SKM-1 (cell line): ENCODE measurements at regions not wholly inside any gene's neighbourhood (a gene's known extent, or its start where the extent isn't known, plus 50 kb on each side); places are given as distances from the start of the nearest gene placed in this dataset.
"Not testable (repeated sequence)": the region's sequence is repeated elsewhere in the genome, so short reads cannot be mapped to it uniquely, and the experiment has no call there.

Experiments
- DNase-seq: peaks from one replicate; lab custom pipeline; 2025; ENCODE audit not compliant: unreplicated experiment; lab: John Stamatoyannopoulos, UW

DNA sequence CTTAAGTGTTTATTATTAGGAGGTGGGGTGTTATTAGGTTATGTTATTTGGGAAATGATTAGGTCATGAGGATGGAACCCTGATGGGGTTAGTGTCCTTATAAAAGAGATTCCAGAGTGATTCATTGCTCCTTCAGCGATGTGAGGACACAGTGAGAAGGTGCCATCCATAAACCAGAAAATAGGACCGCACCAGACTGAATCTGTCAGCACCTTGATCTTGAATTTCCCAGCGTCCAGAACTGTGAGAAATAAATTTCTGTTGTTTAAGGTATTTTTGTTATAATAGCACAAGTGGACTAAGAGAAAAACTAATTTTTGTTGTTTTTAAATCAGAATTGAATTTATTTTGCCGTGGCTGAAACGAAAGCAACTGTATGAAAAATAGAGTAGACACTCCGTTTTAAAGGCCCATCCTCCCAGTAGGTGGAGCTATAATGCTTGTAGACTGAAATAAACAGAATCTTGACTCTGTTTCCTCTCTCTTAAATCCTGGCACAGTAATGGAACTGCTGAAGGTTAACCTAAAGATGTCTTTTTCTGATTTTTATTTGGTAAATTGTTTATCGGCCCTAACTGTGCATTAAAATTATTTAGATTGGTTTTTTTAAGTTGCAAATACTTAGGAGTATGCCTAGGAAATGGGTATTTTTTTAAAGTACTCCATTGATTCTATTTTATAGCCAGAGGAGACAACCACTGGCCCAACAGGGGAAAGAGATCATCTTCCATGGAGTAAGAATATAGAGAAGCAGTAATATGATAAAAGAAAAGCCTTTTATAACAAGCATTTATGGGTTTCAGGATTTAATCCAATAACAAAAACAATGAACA is 133.2 kb upstream of the ADAMTS3 start:
- DNase-seq, result peak; percentile 45

GRCh38 chr4:72690771-72691170 is 121.8 kb upstream of the ADAMTS3 start:
- no peak for DNase-seq

DNA sequence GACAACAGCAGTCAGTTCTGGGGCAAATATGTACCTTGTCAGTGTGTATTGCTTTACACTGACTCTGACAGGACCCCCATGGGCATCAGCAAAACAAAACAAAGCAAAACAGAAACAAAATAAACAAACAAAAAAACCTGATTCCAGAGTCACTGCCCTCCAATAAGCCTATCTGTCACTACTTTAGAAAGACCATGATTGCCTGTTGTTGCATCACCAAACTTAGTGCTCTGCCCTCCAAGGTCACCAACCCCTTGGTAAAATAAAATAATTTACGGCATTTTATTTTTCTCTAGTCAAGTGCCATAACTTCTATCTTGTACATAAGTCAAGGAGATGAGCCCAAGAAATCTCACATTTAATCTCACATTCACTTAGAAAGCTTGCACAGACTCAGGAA is 120.9 kb upstream of the ADAMTS3 start:
- no peak for DNase-seq

DNA sequence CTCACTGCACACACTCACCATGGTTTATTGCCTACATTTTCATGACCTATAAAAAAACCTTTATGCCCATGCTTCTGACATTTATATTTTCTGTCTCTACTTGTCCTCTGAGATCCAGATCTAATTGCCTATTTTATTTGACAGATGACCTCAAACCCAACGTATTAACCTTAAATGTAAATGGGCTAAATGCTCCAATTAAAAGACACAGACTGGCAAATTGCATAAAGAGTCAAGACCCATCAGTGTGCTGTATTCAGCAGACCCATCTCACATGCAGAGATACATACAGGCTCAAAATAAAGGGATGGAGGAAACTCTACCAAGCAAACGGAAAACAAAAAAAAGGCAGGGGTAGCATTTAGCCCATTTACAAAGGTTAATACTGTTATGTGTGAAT is 117.4 kb upstream of the ADAMTS3 start:
- not testable (repeated sequence) for DNase-seq

DNA sequence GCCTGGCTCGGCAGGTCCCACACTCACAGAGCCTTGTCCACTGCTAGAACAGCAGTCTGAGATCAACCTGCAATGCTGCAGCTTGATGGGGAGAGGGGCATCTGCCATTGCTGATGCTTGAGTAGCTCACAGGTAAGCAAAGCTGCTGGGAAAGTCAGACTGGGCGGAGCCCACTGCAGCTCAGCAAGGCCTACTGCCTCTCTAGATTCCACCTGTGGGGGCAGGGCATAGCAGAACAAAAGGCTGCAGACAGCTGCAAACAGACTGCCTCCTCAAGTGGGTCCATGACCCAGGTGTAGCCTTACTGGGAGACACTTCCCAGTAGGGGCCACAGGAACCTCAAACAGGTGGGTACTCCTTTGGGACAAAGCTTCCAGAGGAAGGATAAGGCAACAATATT is 110.6 kb upstream of the ADAMTS3 start:
- no peak for DNase-seq

- DNase-seq, result no peak
These were observed 108.9 kb upstream of the ADAMTS3 start for GRCh38 chr4:72677886-72678285.

- DNase-seq, result no peak
These were observed 108.2 kb upstream of the ADAMTS3 start for GRCh38 chr4:72677265-72677664.

DNA sequence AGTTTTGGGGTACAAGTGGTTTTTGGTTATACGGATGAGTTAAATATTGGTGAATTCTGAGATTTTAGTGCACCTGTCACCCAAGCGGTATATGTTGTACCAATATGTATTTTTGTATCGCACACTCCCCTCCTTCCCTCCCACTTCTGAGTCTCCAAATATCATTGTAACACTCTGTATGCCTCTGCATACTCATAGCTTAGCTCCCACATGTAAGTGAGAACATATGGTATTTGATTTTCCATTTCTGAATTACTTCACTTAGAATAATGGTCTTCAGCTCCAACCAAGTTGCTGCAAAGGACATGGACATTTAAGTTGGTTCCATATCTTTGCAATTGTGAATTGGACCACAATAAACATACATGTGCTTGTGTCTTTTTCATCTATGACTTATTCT is 103.0 kb upstream of the ADAMTS3 start:
- no peak for DNase-seq

GRCh38 chr4:72670521-72670920 is 101.5 kb upstream of the ADAMTS3 start:
- no peak for DNase-seq

DNA sequence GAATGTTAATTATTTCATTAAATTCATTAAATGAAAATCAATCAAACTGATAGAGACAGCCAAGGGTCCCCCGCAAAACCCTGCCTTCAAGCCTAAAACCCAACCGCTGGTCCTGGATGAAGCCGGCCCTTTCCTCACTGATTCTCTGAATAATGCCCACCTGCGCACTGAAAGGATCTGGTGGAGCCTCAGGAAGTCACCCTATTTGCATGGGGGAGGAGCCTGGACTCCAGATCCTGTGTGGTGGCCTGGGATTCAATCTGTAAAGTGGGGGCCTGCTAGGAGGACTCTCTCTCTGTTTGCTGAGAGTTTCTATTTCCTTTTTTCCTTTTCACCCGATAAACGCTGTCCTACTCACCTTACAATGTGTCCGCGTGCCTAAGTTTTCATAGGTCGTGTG is 97.9 kb upstream of the ADAMTS3 start:
- no peak for DNase-seq

GRCh38 chr4:72665171-72665968 is 96.3 kb upstream of the ADAMTS3 start:
- DNase-seq, result peak; percentile 47

DNA sequence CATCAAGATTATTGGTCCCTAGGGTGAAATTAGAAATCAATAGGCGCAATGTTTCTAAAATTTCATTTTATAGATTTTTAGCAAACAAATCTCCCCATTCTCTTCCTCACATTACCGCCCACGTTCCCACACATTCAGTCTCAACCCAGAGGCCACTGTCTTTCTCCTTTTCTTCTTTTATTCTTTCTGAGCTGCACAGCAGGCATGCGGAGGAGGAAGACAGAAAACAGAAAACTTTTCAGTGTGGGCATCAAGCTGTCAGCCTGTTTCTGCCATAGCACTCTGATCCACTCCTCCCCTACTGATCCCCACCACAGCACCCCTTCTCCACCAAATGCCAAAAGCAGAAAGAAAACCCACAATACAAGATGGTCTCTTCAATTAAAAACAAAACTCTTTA is 94.8 kb upstream of the ADAMTS3 start:
- no peak for DNase-seq

- no peak for DNase-seq
These were observed 92.8 kb upstream of the ADAMTS3 start for GRCh38 chr4:72661830-72662229.

DNA sequence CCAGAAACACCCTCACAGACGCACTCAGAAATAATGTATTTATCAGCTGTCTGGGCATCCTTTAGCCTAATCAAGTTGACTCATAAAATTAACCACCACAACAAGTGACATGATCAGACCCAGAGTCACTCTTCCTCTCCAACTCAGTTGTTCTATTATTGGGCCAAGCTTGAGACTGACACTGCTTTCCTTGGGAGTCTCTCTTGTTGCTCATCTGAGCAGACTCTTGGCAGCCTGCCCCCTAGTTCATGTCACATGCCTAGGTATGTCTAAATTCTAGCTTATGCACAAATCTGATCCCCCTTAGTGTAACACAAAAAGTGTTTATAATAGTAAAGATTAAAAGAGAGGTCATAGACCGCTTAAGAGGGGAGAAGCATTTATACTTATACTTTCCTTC is 72.6 kb upstream of the ADAMTS3 start:
- DNase-seq, result no peak

GRCh38 chr4:72636866-72637265 is 67.8 kb upstream of the ADAMTS3 start:
- DNase-seq, result not testable (repeated sequence)

GRCh38 chr4:72635931-72636330 is 66.9 kb upstream of the ADAMTS3 start:
- DNase-seq, result not testable (repeated sequence)

DNA sequence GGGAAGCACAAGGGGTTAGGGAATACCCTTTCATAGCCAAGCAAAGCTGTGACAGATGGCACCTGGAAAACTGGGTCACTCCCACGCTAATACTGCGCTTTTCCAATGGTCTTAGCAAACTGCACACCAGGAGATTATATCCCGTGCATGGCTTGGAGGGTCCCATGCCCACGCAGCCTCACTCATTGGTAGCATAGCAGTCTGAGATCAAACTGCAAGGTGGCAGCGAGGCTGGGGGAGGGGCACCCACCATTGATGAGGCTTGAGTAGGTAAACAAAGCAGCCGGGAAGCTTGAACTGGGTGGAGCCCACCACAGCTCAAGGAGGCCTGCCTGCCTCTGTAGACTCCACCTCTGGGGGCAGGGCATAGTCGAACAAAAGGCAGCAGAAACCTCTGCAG is 63.2 kb upstream of the ADAMTS3 start:
- not testable (repeated sequence) for DNase-seq

- no peak for DNase-seq
These were observed 62.3 kb upstream of the ADAMTS3 start for GRCh38 chr4:72631296-72631695.

- no peak for DNase-seq
These were observed 60.5 kb upstream of the ADAMTS3 start for GRCh38 chr4:72629540-72629939.

- no peak for DNase-seq
These were observed 58.7 kb upstream of the ADAMTS3 start for GRCh38 chr4:72627723-72628122.
